HEK293 (cell line): ENCODE measurements at regions not wholly inside any gene's neighbourhood (a gene's known extent, or its start where the extent isn't known, plus 50 kb on each side); places are given as distances from the start of the nearest gene placed in this dataset.

ENCODE experiments used
- CTCF ChIA-PET: fragments of 350-600 bp; formaldehyde crosslinking; extraction: SDS; loops from one replicate; lab custom pipeline; 2021; ENCODE audit warnings: antibody characterized with exemption; lab: Yijun Ruan, JAX
- POLR2A ChIA-PET: fragments of 300-600 bp; formaldehyde crosslinking; extraction: SDS; loops from one replicate; lab custom pipeline; 2020; ENCODE audit warnings: antibody characterized with exemption, inconsistent platforms; lab: Yijun Ruan, JAX
- H3K27ac ChIP-seq: fragments of 200-500 bp; sonication (Bioruptor generic); 2 replicates; pipeline ENCODE4 v1.5.1; 2014; ENCODE audit warnings: low read depth, low read length, control low read depth, inconsistent platforms; ENCODE audit errors: extremely low read depth
- H3K36me3 ChIP-seq, 2 experiments: fragments of 200-500 bp in 1 of 2; sonication (Bioruptor generic) in 1 of 2; 1 replicate in 1 of 2; 2 replicates in 1 of 2; pipeline ENCODE4 v1.5.1; 2014 to 2017; ENCODE audit warnings: inconsistent platforms in 2 of 2, low read length in 2 of 2; ENCODE audit not compliant: control insufficient read depth in 2 of 2, insufficient read depth in 1 of 2
- H3K4me1 ChIP-seq: fragments of 200-500 bp; sonication (Bioruptor generic); 2 replicates; pipeline ENCODE4 v1.5.1; 2014; ENCODE audit warnings: mild to moderate bottlenecking, low read length, inconsistent platforms; ENCODE audit not compliant: control insufficient read depth, insufficient read depth
- H3K4me3 ChIP-seq: 2 replicates; pipeline ENCODE4 v1.5.1; 2011; ENCODE audit warnings: low read depth, mild to moderate bottlenecking, control low read depth, low read length, moderate library complexity
- H3K9me3 ChIP-seq: fragments of 200-500 bp; sonication (Bioruptor generic); 2 replicates; pipeline ENCODE4 v1.5.1; 2014; ENCODE audit warnings: low read depth, low read length, inconsistent platforms; ENCODE audit not compliant: control insufficient read depth, insufficient read depth
- GLIS2 ChIP-seq: fragments of 450-650 bp; formaldehyde crosslinking; IDR thresholded peaks from 2 replicates; pipeline ENCODE4 v1.5.1; 2016; ENCODE audit warnings: missing biosample characterization, missing genetic modification characterization
- REPIN1 ChIP-seq: fragments of 450-650 bp; formaldehyde crosslinking; IDR thresholded peaks from 2 replicates; pipeline ENCODE4 v1.5.1; 2017; ENCODE audit warnings: missing biosample characterization, missing genetic modification characterization, low read depth
- ZBTB48 ChIP-seq: fragments of 450-650 bp; formaldehyde crosslinking; IDR thresholded peaks from 2 replicates; pipeline ENCODE4 v1.5.1; 2016; ENCODE audit warnings: missing biosample characterization, missing genetic modification characterization
- ZFHX2 ChIP-seq: fragments of 450-650 bp; formaldehyde crosslinking; conservative IDR thresholded peaks from 2 replicates; pipeline ENCODE4 v1.5.1; 2016; ENCODE audit warnings: missing biosample characterization, missing genetic modification characterization
- ZNF146 ChIP-seq: fragments of 450-650 bp; formaldehyde crosslinking; IDR thresholded peaks from 2 replicates; pipeline ENCODE4 v1.5.1; 2016; ENCODE audit warnings: missing biosample characterization, missing genetic modification characterization
- ZNF169 ChIP-seq: fragments of 450-650 bp; formaldehyde crosslinking; IDR thresholded peaks from 2 replicates; pipeline ENCODE4 v1.5.1; 2016; ENCODE audit warnings: missing biosample characterization, missing genetic modification characterization
- ZNF433 ChIP-seq: fragments of 450-650 bp; formaldehyde crosslinking; IDR thresholded peaks from 2 replicates; pipeline ENCODE4 v1.5.1; 2016; ENCODE audit warnings: missing biosample characterization, missing genetic modification characterization, low read depth
- ZNF664 ChIP-seq: fragments of 450-650 bp; formaldehyde crosslinking; IDR thresholded peaks from 2 replicates; pipeline ENCODE4 v1.5.1; 2016; ENCODE audit warnings: missing biosample characterization, missing genetic modification characterization
- ZNF670 ChIP-seq: fragments of 450-650 bp; formaldehyde crosslinking; IDR thresholded peaks from 2 replicates; pipeline ENCODE4 v1.5.1; 2016; ENCODE audit warnings: missing biosample characterization, missing genetic modification characterization, low read depth
- ZNF777 ChIP-seq: fragments of 450-650 bp; formaldehyde crosslinking; IDR thresholded peaks from 2 replicates; pipeline ENCODE4 v1.5.1; 2017; ENCODE audit warnings: missing biosample characterization, missing genetic modification characterization, borderline replicate concordance
- ZSCAN30 ChIP-seq: fragments of 450-650 bp; IDR thresholded peaks from 2 replicates; pipeline ENCODE4 v1.5.1; 2018; ENCODE audit warnings: missing biosample characterization, mild to moderate bottlenecking, missing genetic modification characterization, moderate library complexity
- TF ChIP-seq, protein P1 (sequence below): fragments of 450-650 bp; formaldehyde crosslinking; IDR thresholded peaks from 2 replicates; pipeline ENCODE4 v1.5.1; 2016; ENCODE audit warnings: missing biosample characterization, missing genetic modification characterization
- TF ChIP-seq, protein P2 (sequence below): fragments of 450-650 bp; formaldehyde crosslinking; IDR thresholded peaks from 2 replicates; pipeline ENCODE4 v1.5.0; 2017; ENCODE audit warnings: missing biosample characterization, missing genetic modification characterization, borderline replicate concordance
- TF ChIP-seq, protein P3 (sequence below): fragments of 450-650 bp; formaldehyde crosslinking; IDR thresholded peaks from 2 replicates; pipeline ENCODE4 v1.5.1; 2016; ENCODE audit warnings: missing biosample characterization, missing genetic modification characterization
- TF ChIP-seq, protein P4 (sequence below): fragments of 450-650 bp; formaldehyde crosslinking; IDR thresholded peaks from 2 replicates; pipeline ENCODE4 v1.5.1; 2016; ENCODE audit warnings: missing biosample characterization, missing genetic modification characterization

DNA sequence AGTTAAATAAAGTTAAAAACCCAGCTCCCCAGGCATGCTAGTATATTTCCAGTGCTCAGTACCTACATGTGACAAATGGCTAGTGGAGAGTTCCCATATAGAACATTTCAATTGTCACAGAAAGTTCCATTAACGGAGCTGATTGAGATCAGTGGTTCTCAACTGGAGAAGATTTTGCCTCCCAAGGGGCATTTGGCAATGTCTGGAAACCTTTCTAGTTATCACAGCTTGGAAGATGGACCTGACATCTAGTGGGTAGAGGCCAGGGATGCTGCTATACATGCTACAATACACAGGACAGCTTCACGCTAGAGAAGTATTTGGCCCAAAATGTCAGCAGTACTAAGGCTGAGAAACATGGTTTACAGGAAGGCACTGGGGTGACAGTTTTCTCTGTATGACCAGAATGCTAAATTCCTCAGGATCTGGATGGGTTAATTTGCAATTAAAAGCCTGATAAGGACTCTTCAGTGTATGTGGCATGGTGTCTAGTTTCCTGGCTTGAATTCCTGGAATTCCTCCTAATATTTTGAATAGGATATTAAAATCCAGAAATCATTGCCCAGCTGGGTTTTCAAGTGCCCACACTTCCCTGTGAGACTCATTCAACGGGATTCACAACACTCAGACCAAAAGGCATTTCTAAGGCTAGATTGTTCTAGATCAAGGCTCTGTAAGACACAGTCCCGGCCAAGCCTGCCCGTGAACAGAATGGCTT, 84.7 kb upstream of the SALL4 start:
- H3K9me3 ChIP-seq = no peaks in the 10 kb centered on the region
- TF ChIP-seq GLIS2 (tag by site-specific recombination) (no peak), ZNF777 (tag by site-specific recombination) (no peak)
- TF ChIP-seq, protein P1, sequence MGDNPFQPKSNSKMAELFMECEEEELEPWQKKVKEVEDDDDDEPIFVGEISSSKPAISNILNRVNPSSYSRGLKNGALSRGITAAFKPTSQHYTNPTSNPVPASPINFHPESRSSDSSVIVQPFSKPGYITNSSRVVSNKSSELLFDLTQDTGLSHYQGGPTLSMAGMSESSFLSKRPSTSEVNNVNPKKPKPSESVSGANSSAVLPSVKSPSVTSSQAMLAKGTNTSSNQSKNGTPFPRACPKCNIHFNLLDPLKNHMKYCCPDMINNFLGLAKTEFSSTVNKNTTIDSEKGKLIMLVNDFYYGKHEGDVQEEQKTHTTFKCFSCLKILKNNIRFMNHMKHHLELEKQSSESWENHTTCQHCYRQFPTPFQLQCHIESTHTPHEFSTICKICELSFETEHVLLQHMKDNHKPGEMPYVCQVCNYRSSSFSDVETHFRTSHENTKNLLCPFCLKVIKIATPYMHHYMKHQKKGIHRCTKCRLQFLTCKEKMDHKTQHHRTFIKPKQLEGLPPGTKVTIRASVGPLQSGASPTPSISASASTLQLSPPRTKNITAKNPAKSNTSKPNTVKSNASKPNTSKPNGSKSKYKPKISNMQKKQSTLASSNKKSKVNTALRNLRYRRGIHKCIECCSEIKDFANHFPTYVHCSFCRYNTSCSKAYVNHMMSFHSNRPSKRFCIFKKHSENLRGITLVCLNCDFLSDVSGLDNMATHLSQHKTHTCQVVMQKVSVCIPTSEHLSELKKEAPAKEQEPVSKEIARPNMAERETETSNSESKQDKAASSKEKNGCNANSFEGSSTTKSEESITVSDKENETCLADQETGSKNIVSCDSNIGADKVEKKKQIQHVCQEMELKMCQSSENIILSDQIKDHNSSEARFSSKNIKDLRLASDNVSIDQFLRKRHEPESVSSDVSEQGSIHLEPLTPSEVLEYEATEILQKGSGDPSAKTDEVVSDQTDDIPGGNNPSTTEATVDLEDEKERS (tag by site-specific recombination) = no peak
- TF ChIP-seq, all 188 proteins: peak for 0
- ChIA-PET POLR2A (no interaction called here), CTCF (interaction anchor here (0.6 to 0.7 kb wide), 2 partner anchors 8 to 204 kb away, joined by 3 read pairs; no protein-coding TSS in a partner anchor)
- H3K27ac ChIP-seq = no peak overlapping the region
- H3K4me3 ChIP-seq = no peak overlapping the region
- H3K4me1 ChIP-seq = peaks cover 7% of the 10 kb centered on the region; the same call in 1 of the 2 replicates
- H3K36me3 ChIP-seq = no peaks in the 10 kb centered on the region

DNA sequence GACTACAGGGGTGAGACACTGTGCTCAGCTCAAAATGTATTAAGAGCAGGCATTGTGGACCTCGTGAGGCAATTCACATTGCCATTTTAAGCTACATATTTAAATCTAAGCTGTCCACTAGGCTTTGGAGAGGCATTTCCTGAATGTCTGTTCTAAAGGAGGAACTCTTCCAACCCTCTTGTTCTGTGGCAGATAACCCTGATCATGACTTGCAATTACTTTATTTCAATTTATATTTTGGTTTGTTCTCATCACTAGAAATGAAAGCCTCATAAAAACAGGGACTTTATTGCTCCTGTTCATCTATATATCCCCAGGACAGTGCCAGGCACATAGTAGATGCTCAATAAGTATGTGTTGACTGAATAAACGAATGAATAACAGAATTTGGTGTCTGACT, 84.0 kb upstream of the SALL4 start:
- TF ChIP-seq ZNF146 (tag by site-specific recombination) (no peak), ZNF664 (tag by site-specific recombination) (peak; percentile 87), ZFHX2 (no peak), ZNF169 (tag by site-specific recombination) (no peak)
- POLR2A ChIA-PET = interaction anchor here (0.7 kb wide), 1 partner anchor 316 kb away, joined by 7 read pairs; no protein-coding TSS in a partner anchor
- Histone ChIP-seq H3K27ac (no peak overlapping the region), H3K9me3 (no peaks in the 10 kb centered on the region), H3K36me3 (no peaks in the 10 kb centered on the region), H3K4me3 (no peak overlapping the region), H3K4me1 (peaks cover 7% of the 10 kb centered on the region; the same call in 1 of the 2 replicates)
- CTCF ChIA-PET = interaction anchor here (0.6 to 0.7 kb wide), 2 partner anchors 9 to 204 kb away, joined by 3 read pairs; no protein-coding TSS in a partner anchor

DNA sequence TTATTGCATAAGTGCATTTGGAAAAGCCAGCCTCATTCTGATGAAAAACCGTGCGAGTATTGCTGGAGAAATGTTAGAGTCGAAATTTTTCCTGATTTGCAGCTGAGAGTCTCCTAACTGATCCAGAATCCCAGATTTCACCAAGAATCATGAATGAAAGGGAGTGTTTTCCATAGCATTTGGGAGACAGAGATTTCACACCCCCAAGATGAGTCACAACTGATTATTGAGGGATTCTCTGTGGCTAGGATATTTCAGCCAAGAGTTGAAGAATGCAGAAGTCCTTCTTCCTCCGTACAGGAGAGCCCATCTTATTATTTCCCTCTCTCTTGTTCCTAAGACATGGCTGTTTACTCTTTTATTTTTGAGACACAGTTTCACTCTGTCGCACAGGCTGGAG, 82.2 kb upstream of the SALL4 start:
- no peak overlapping the region for H3K4me3 ChIP-seq
- POLR2A ChIA-PET = no interaction called here

More for the DNA sequence above, 82.2 kb upstream of the SALL4 start:
- CTCF ChIA-PET = interaction anchor here (0.7 kb wide), 1 partner anchor 81 kb away, joined by 3 read pairs; no protein-coding TSS in a partner anchor
- Histone ChIP-seq H3K36me3 (no peaks in the 10 kb centered on the region), H3K27ac (no peak overlapping the region), H3K4me1 (peaks cover 3% of the 10 kb centered on the region; the same call in 1 of the 2 replicates), H3K9me3 (no peaks in the 10 kb centered on the region)
- TF ChIP-seq ZBTB48 (tag by site-specific recombination) = no peak
- TF ChIP-seq ZNF670 (tag by site-specific recombination) = no peak
- TF ChIP-seq ZSCAN30 (tag by site-specific recombination) = no peak
- TF ChIP-seq REPIN1 (tag by site-specific recombination) = no peak
- no peak for TF ChIP-seq ZNF433
- TF ChIP-seq, protein P2, sequence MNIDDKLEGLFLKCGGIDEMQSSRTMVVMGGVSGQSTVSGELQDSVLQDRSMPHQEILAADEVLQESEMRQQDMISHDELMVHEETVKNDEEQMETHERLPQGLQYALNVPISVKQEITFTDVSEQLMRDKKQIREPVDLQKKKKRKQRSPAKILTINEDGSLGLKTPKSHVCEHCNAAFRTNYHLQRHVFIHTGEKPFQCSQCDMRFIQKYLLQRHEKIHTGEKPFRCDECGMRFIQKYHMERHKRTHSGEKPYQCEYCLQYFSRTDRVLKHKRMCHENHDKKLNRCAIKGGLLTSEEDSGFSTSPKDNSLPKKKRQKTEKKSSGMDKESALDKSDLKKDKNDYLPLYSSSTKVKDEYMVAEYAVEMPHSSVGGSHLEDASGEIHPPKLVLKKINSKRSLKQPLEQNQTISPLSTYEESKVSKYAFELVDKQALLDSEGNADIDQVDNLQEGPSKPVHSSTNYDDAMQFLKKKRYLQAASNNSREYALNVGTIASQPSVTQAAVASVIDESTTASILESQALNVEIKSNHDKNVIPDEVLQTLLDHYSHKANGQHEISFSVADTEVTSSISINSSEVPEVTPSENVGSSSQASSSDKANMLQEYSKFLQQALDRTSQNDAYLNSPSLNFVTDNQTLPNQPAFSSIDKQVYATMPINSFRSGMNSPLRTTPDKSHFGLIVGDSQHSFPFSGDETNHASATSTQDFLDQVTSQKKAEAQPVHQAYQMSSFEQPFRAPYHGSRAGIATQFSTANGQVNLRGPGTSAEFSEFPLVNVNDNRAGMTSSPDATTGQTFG (tag by site-specific recombination) = no peak
- TF ChIP-seq, protein P3, sequence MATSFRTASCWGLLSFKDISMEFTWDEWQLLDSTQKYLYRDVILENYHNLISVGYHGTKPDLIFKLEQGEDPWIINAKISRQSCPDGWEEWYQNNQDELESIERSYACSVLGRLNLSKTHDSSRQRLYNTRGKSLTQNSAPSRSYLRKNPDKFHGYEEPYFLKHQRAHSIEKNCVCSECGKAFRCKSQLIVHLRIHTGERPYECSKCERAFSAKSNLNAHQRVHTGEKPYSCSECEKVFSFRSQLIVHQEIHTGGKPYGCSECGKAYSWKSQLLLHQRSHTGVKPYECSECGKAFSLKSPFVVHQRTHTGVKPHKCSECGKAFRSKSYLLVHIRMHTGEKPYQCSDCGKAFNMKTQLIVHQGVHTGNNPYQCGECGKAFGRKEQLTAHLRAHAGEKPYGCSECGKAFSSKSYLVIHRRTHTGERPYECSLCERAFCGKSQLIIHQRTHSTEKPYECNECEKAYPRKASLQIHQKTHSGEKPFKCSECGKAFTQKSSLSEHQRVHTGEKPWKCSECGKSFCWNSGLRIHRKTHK (tag by site-specific recombination) = no peak
- TF ChIP-seq, protein P4, sequence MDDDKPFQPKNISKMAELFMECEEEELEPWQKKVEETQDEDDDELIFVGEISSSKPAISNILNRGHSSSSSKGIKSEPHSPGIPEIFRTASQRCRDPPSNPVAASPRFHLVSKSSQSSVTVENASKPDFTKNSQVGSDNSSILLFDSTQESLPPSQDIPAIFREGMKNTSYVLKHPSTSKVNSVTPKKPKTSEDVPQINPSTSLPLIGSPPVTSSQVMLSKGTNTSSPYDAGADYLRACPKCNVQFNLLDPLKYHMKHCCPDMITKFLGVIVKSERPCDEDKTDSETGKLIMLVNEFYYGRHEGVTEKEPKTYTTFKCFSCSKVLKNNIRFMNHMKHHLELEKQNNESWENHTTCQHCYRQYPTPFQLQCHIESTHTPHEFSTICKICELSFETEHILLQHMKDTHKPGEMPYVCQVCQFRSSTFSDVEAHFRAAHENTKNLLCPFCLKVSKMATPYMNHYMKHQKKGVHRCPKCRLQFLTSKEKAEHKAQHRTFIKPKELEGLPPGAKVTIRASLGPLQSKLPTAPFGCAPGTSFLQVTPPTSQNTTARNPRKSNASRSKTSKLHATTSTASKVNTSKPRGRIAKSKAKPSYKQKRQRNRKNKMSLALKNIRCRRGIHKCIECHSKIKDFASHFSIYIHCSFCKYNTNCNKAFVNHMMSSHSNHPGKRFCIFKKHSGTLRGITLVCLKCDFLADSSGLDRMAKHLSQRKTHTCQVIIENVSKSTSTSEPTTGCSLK = no peak
